K562 (cell line): ENCODE measurements at regions not wholly inside any gene's neighbourhood (a gene's known extent, or its start where the extent isn't known, plus 50 kb on each side); places are given as distances from the start of the nearest gene placed in this dataset.

Experiments
- ARID4B ChIP-seq: sonication (generic); formaldehyde crosslinking; IDR thresholded peaks from 2 replicates; pipeline ENCODE4 v1.8.0; 2022; ENCODE audit warnings: mild to moderate bottlenecking, missing genetic modification reagents
- FOXK2 ChIP-seq, 2 experiments: fragments of 450-650 bp; IDR thresholded peaks in 1 of 2; conservative IDR thresholded peaks in 1 of 2; 2 replicates each; pipeline ENCODE4 v1.6.1; 2016; ENCODE audit warnings: low read depth in 2 of 2, mild to moderate bottlenecking in 1 of 2
- HOMEZ ChIP-seq: fragments of 250-450 bp; sonication (Bioruptor Pico); IDR thresholded peaks from 2 replicates; pipeline ENCODE4 v1.4.0; 2020; ENCODE audit warnings: mild to moderate bottlenecking, moderate library complexity
- TCF3 ChIP-seq: sonication (generic); formaldehyde crosslinking; IDR thresholded peaks from 2 replicates; pipeline ENCODE4 v1.4.0; 2020; ENCODE audit warnings: mild to moderate bottlenecking, missing genetic modification reagents
- ZNF584 ChIP-seq: fragments of 200-800 bp; sonication (Bioruptor generic); IDR thresholded peaks from 2 replicates; pipeline ENCODE4 v1.6.1; 2016; ENCODE audit warnings: low read depth, mild to moderate bottlenecking, missing genetic modification characterization, missing compliant biosample characterization

- TF ChIP-seq ARID4B (no peak), TCF3 (no peak), ZNF584 (CRISPR knock-in tag) (no peak), FOXK2 (conservative IDR thresholded peaks at IDR 0.05 in 1 of 2, IDR thresholded peaks at IDR 0.05 in 1 of 2; ENCODE audit: low read depth in 2 of 2) (no peak), HOMEZ (CRISPR knock-in tag) (no peak)
These were observed 113.2 kb upstream of the CSF3R start (continued) for GRCh38 chr1:36595921-36596320.
